ENCODE measurements at regions not wholly inside any gene's neighbourhood (a gene's known extent, or its start where the extent isn't known, plus 50 kb on each side); places are given as distances from the start of the nearest gene placed in this dataset.

DNA sequence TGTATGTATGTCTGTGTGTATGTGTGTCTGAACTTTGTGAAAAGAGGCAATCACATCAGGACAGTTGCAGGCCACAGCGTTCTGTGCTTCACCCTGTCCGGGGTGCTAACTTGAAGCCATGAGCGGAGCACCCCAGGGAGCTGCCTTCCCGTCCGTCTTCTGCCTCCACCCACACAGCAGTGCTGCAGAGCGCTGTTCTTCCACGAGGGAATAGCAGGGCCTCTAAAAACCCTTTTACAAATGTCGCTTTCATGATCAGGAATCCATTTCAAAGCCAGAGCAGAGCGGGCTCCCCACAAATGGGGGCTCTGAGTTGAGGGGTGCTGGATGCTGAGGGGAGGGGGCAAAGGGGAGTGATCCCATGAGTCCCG is 131.5 kb downstream of the RNASET2 start:
- no peaks in the 10 kb centered on the region for H3K79me2 ChIP-seq (ENCODE audit: insufficient read depth, low read length)
- H2AFZ ChIP-seq (ENCODE audit: low read depth, low read length, severe bottlenecking) = no peak overlapping the region
- no peak overlapping the region for H3K4me3 ChIP-seq (ENCODE audit: insufficient read depth, low read length, poor library complexity, severe bottlenecking)
- no peaks in the 10 kb centered on the region for H3F3A ChIP-seq (ENCODE audit: insufficient read depth)
- TF ChIP-seq, protein P1, sequence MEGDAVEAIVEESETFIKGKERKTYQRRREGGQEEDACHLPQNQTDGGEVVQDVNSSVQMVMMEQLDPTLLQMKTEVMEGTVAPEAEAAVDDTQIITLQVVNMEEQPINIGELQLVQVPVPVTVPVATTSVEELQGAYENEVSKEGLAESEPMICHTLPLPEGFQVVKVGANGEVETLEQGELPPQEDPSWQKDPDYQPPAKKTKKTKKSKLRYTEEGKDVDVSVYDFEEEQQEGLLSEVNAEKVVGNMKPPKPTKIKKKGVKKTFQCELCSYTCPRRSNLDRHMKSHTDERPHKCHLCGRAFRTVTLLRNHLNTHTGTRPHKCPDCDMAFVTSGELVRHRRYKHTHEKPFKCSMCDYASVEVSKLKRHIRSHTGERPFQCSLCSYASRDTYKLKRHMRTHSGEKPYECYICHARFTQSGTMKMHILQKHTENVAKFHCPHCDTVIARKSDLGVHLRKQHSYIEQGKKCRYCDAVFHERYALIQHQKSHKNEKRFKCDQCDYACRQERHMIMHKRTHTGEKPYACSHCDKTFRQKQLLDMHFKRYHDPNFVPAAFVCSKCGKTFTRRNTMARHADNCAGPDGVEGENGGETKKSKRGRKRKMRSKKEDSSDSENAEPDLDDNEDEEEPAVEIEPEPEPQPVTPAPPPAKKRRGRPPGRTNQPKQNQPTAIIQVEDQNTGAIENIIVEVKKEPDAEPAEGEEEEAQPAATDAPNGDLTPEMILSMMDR (IDR thresholded peaks at IDR 0.05; ENCODE audit: insufficient read depth, low read length, poor library complexity, severe bottlenecking) = no peak
- no peak for TF ChIP-seq EZH2phosphoT487 (conservative IDR thresholded peaks at IDR 0.05; ENCODE audit: low read length)
- H3K36me3 ChIP-seq (ENCODE audit: low read length) = no peaks in the 10 kb centered on the region
- no peaks in the 10 kb centered on the region for H3K9me2 ChIP-seq (replicated peaks; ENCODE audit: insufficient read depth, low read length)
- no peak overlapping the region for H3K9ac ChIP-seq (ENCODE audit: low read length)
- no peaks in the 10 kb centered on the region for H3K9me3 ChIP-seq (ENCODE audit: insufficient read depth, low read length)
- no peak overlapping the region for H3K27ac ChIP-seq (ENCODE audit: low read depth, low read length)
- H3K27me3 ChIP-seq (ENCODE audit: low read length) = no peaks in the 10 kb centered on the region
- H3K4me2 ChIP-seq (ENCODE audit: low read depth, low read length, poor library complexity, severe bottlenecking) = no peak overlapping the region
- no peaks in the 10 kb centered on the region for H4K20me1 ChIP-seq (ENCODE audit: low read depth, low read length)

DNA sequence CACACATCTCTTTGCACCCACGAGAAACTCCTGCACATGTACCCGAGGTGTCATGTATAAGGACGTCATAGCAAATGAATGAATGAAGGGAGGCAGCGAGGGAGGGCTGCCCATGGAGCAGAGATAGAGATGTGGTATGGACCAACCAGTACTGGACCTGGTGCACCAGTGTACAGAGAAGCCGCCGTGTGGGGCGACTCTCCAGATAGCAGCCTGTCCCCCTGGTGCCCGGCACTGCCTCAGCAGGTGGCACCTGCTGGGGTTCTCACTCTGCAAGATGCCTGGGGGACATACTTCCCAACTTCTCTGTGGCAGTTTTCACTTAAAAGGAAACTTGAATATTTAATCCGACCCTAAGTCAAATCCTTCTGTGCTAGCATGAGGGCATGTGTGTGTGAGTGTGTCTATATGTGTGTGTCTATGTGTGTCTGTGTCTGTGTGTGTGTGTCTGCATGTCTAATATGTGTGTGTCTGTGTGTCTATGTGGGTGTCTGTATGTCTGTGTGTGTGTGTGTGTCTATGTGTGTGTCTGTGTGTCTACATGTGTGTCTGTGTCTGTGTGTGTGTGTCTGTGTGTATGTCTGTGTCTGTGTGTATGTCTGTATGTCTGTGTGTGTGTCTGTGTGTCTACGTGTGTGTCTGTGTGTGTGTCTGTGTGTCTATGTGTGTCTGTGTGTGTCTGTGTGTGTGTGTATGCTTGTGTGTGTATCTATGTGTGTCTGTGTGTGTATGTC is 132.0 kb downstream of the RNASET2 start:
- H3K36me3 ChIP-seq (ENCODE audit: low read length) = no peaks in the 10 kb centered on the region
- H3K4me3 ChIP-seq (ENCODE audit: insufficient read depth, low read length, poor library complexity, severe bottlenecking) = no peak overlapping the region
- H3K9me3 ChIP-seq (ENCODE audit: insufficient read depth, low read length) = no peaks in the 10 kb centered on the region
- H4K20me1 ChIP-seq (ENCODE audit: low read depth, low read length) = no peaks in the 10 kb centered on the region
- H3K27ac ChIP-seq (ENCODE audit: low read depth, low read length) = no peak overlapping the region
- no peaks in the 10 kb centered on the region for H3K79me2 ChIP-seq (ENCODE audit: insufficient read depth, low read length)
- no peaks in the 10 kb centered on the region for H3K27me3 ChIP-seq (ENCODE audit: low read length)
- TF ChIP-seq, protein P1 (IDR thresholded peaks at IDR 0.05; ENCODE audit: insufficient read depth, low read length, poor library complexity, severe bottlenecking) = no peak
- no peak for TF ChIP-seq EZH2phosphoT487 (conservative IDR thresholded peaks at IDR 0.05; ENCODE audit: low read length)
- no peaks in the 10 kb centered on the region for H3K9me2 ChIP-seq (replicated peaks; ENCODE audit: insufficient read depth, low read length)
- H2AFZ ChIP-seq (ENCODE audit: low read depth, low read length, severe bottlenecking) = no peak overlapping the region
- no peak overlapping the region for H3K9ac ChIP-seq (ENCODE audit: low read length)
- no peak overlapping the region for H3K4me2 ChIP-seq (ENCODE audit: low read depth, low read length, poor library complexity, severe bottlenecking)
- H3F3A ChIP-seq (ENCODE audit: insufficient read depth) = no peaks in the 10 kb centered on the region

DNA sequence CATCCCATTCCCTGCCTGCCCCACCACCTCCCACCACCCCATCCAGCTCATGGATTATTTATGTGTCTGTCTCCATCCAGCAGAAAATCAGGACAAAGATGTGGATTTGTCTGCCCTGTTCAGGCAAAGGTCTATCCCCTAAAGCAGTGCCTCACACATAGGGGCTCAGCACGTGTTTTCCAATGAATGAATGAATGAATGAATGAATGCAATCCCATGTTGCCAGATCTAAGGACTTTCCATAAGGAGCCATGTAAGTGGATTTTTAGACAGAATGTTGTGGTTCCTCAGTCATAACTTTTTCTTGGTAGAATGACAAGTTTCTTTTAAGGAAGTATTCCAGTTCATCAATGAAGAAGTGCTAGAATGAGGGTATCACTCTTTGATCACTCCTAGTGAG is 133.7 kb downstream of the RNASET2 start:
- no peak for TF ChIP-seq EZH2phosphoT487 (conservative IDR thresholded peaks at IDR 0.05; ENCODE audit: low read length)
- TF ChIP-seq, protein P1 (IDR thresholded peaks at IDR 0.05; ENCODE audit: insufficient read depth, low read length, poor library complexity, severe bottlenecking) = no peak
- H4K20me1 ChIP-seq (ENCODE audit: low read depth, low read length) = no peaks in the 10 kb centered on the region
- H2AFZ ChIP-seq (ENCODE audit: low read depth, low read length, severe bottlenecking) = no peak overlapping the region
- H3K27me3 ChIP-seq (ENCODE audit: low read length) = no peaks in the 10 kb centered on the region
- no peaks in the 10 kb centered on the region for H3F3A ChIP-seq (ENCODE audit: insufficient read depth)
- no peaks in the 10 kb centered on the region for H3K9me2 ChIP-seq (replicated peaks; ENCODE audit: insufficient read depth, low read length)
- H3K9ac ChIP-seq (ENCODE audit: low read length) = no peak overlapping the region
- no peaks in the 10 kb centered on the region for H3K9me3 ChIP-seq (ENCODE audit: insufficient read depth, low read length)
- H3K27ac ChIP-seq (ENCODE audit: low read depth, low read length) = no peak overlapping the region
- no peak overlapping the region for H3K4me3 ChIP-seq (ENCODE audit: insufficient read depth, low read length, poor library complexity, severe bottlenecking)
- H3K36me3 ChIP-seq (ENCODE audit: low read length) = no peaks in the 10 kb centered on the region
- H3K79me2 ChIP-seq (ENCODE audit: insufficient read depth, low read length) = no peaks in the 10 kb centered on the region
- no peak overlapping the region for H3K4me2 ChIP-seq (ENCODE audit: low read depth, low read length, poor library complexity, severe bottlenecking)
